Naive thymus-derived CD8-positive, alpha-beta T cell (primary cell): ENCODE measurements at regions not wholly inside any gene's neighbourhood (a gene's known extent, or its start where the extent isn't known, plus 50 kb on each side); places are given as distances from the start of the nearest gene placed in this dataset.
"Not testable (repeated sequence)": the region's sequence is repeated elsewhere in the genome, so short reads cannot be mapped to it uniquely, and the experiment has no call there.

ENCODE experiments used
- ATAC-seq, 2 donors: fragments of 150-1000 bp; cut with Tn5 transposase in 1 of 2; sonication (Bioruptor Pico), chemical (Tn5 transposase) in 1 of 2; 1 replicate in 1 of 2; 2 replicates in 1 of 2; pipeline ENCODE4 v1.10.0; 2021; ENCODE audit warnings: mild to moderate bottlenecking in 2 of 2, moderate library complexity in 2 of 2
- POLR2A ChIA-PET: fragments of 350-600 bp; sonication (Branson Sonifier 250); formaldehyde crosslinking; loops from one replicate; lab custom pipeline; 2021; ENCODE audit warnings: antibody characterized with exemption; lab: Charles Lee
- DNase-seq, 10 donors: peaks; one replicate each; pipeline versions ENCODE4 v3.0.0 to v3.0.0-alpha.2; 2020 to 2022
- H3K27ac Mint-ChIP-seq, 10 donors: one replicate each; pipeline ENCODE4 v1.8.0; 2020 to 2022; ENCODE audit warnings: mild to moderate bottlenecking in 10 of 10, mixed read lengths in 10 of 10, moderate library complexity in 4 of 10, inconsistent platforms in 1 of 10
- H3K27me3 Mint-ChIP-seq, 5 donors: one replicate each; pipeline ENCODE4 v1.8.0; 2021 to 2022; ENCODE audit warnings: mixed read lengths in 5 of 5
- H3K36me3 Mint-ChIP-seq, 3 donors: one replicate each; pipeline ENCODE4 v1.8.0; 2020 to 2022; ENCODE audit warnings: mixed read lengths in 3 of 3, mild to moderate bottlenecking in 2 of 3, inconsistent platforms in 1 of 3
- H3K4me1 Mint-ChIP-seq, 4 donors: one replicate each; pipeline ENCODE4 v1.8.0; 2021 to 2022; ENCODE audit warnings: mixed read lengths in 4 of 4
- H3K4me3 Mint-ChIP-seq, 10 donors: one replicate each; pipeline ENCODE4 v1.8.0; 2020 to 2022; ENCODE audit warnings: mild to moderate bottlenecking in 10 of 10, mixed read lengths in 10 of 10, moderate library complexity in 6 of 10, inconsistent platforms in 1 of 10
- H3K9me3 Mint-ChIP-seq, 9 donors: one replicate each; pipeline ENCODE4 v1.8.0; 2020 to 2022; ENCODE audit warnings: mixed read lengths in 9 of 9, mild to moderate bottlenecking in 3 of 9, inconsistent platforms in 1 of 9, moderate library complexity in 1 of 9

DNA sequence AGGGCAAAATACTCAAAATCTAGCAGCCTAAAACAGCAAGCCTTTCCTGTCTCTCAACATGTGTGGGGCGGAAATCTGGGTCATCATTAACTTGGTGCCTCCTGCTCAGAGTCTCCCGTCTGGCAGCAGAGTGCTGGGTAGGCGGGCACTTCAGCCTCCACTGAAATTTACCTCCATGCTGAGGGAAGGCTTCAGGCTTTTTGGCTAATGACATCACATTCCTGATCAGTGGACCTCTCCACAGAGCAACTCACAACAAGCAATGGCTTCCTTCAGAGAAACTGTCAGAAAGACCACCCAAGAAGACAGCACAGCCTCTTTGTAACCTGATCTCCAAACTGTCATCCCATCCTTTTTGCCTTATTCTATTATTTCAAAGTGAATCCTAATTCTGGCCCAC is 1109.0 kb downstream of the UQCRFS1 start:
- H3K4me3 Mint-ChIP-seq: no peak overlapping the region

DNA sequence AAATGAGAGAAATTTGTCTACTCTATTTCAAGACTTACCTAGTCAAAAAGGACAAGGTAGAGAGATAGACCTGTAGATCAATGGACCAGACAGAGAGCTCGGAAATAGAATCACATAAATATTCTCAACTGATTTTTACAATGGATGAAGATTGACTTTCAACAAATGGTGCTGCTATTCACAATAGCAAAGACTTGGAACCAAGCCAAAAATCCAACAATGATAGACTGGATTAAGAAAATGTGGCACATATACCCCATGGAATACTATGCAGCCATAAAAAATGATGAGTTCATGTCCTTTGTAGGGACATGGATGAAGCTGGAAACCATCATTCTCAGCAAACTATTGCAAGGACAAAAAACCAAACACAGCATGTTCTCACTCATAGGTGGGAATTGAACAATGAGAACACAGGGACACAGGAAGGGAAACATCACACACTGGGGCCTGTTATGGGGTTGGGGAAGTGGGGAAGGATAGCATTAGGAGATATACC is 1128.2 kb downstream of the UQCRFS1 start:
- H3K36me3 Mint-ChIP-seq, H3K4me3 Mint-ChIP-seq, POLR2A ChIA-PET, DNase-seq, H3K27ac Mint-ChIP-seq, H3K27me3 Mint-ChIP-seq, H3K4me1 Mint-ChIP-seq, ATAC-seq: not testable (repeated sequence)
- H3K9me3 Mint-ChIP-seq: peaks cover 4 to 26% (median 10%) of the 10 kb centered on the region in 9 donors

More for the DNA sequence above, 1109.0 kb downstream of the UQCRFS1 start:
- H3K27me3 Mint-ChIP-seq: no peaks in the 10 kb centered on the region
- H3K27ac Mint-ChIP-seq: no peak overlapping the region
- no peak for DNase-seq
- no peak for ATAC-seq
- peaks cover 0 to 12% (median 3%) of the 10 kb centered on the region in 9 donors for H3K9me3 Mint-ChIP-seq
- H3K36me3 Mint-ChIP-seq: no peaks in the 10 kb centered on the region
- no peaks in the 10 kb centered on the region for H3K4me1 Mint-ChIP-seq
- POLR2A ChIA-PET: no interaction called here

DNA sequence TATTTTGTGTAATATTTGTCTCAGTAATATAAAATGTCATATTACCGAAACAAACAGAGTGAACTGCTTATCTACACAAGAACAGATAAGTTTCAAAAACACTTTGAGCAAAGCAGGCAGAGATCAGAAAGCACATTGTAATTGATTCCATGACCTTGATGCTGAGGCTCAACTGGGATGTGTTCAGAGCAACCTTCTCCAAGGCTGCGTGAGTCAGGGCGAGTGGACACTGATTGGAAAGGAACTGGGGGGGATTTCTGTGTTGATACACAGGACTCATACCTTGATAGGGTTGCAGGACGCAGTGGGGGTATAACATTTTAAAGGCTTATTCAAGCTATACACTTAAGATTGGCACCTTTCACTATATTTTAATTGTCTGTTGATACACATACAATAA is 1136.3 kb downstream of the UQCRFS1 start:
- Mint-ChIP-seq H3K27ac (no peak overlapping the region), H3K4me1 (no peaks in the 10 kb centered on the region)
- POLR2A ChIA-PET: no interaction called here

DNA sequence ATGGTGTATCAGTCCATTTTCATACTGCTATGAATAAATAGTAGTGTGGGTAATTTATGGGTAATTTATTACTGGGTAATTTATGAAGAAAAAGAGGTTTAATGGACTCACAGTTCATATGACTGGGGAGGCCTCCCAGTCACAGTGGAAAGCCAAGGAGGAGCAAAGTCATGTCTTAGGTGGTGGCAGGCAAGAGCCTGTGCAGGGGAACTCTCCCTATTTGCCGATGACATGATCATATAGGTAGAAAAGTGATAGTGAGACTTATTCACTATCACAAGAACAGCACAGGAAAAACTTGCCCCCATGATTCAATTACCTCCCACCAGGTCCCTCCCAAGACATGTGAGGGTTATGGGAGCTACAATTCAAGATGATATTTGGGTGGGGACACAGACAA is 1137.7 kb downstream of the UQCRFS1 start:
- ATAC-seq (no peak), DNase-seq (no peak)
- Mint-ChIP-seq H3K9me3 (peaks cover 0 to 29% (median 4%) of the 10 kb centered on the region in 9 donors), H3K36me3 (peaks cover 0 to 14% (median 0%) of the 10 kb centered on the region in 3 donors), H3K27ac (no peak overlapping the region), H3K4me3 (no peak overlapping the region), H3K4me1 (no peaks in the 10 kb centered on the region), H3K27me3 (peaks cover 0 to 20% (median 3%) of the 10 kb centered on the region in 5 donors)
- POLR2A ChIA-PET: no interaction called here

More for the DNA sequence above, 1136.3 kb downstream of the UQCRFS1 start:
- Mint-ChIP-seq H3K4me3 (no peak overlapping the region), H3K9me3 (peaks cover 0 to 32% (median 5%) of the 10 kb centered on the region in 9 donors), H3K36me3 (peaks cover 0 to 14% (median 0%) of the 10 kb centered on the region in 3 donors), H3K27me3 (peaks cover 1 to 20% (median 3%) of the 10 kb centered on the region in 5 donors)
- no peak for DNase-seq
- ATAC-seq: no peak

DNA sequence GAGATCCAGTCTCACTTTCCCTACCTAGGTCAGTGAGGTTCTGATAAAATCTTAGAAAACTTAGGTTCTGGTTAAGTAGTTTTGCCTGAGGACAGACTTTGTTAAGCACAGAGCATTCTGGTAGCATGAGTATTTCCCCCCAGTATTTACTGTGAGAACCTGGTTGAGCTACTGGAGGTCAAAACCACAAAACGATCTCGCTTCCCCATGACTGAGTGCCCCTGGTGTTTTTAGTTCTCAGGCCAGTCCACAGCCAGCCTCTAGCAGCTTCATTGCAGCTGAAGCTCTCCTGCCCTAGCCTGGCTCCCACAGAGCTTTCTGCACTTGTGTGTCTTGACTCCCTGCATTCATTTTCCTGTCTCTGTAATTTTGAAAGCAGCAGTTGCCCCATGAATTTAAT is 1138.2 kb downstream of the UQCRFS1 start:
- Mint-ChIP-seq H3K36me3 (peaks cover 0 to 14% (median 0%) of the 10 kb centered on the region in 3 donors), H3K27me3 (peaks cover 0 to 20% (median 3%) of the 10 kb centered on the region in 5 donors), H3K4me3 (no peak overlapping the region), H3K4me1 (no peaks in the 10 kb centered on the region), H3K9me3 (peaks cover 0 to 28% (median 3%) of the 10 kb centered on the region in 9 donors), H3K27ac (no peak overlapping the region)
- ATAC-seq (no peak), DNase-seq (no peak)
- POLR2A ChIA-PET: no interaction called here

DNA sequence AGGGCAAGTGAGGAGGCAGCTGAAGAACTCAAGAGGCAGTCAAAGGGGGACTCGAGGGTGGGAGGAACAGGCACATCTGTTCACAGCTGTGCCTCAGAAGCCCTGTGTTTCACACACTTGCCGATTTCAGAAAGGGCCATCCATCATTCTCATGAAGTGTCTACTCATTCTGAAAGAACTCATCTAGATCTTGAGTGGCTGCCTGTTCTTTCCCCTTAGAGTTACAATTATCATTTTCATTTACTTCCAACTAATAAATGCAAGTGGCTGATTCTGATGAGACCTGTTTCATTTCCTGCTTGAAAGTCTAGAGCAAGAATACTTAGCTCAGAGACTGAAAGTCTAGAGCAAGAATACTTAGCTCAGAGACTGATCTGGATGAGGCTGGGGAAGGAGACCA is 1145.1 kb downstream of the UQCRFS1 start:
- Mint-ChIP-seq H3K9me3 (peaks cover 0 to 3% (median 1%) of the 10 kb centered on the region in 9 donors), H3K4me3 (no peak overlapping the region)
- DNase-seq: no peak

DNA sequence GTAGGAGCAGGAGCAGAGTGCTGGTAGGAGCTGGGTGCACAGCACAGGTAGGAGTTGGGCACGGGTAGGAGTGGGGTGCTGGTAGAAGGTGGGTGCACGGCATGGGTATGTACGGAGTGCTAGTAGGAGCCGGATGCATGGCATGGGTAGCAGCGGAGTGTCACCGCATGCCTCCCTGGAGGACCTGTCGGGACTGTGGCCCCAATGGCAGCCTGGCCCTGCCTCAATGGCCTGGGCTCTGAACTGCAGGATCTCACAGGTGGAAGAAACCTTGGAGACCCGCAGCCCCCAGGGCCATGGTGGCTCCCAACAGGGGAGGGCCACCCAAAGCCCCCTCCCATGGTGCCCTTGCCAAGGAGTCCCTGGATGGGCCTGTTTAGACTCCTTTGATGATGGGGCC is 1146.0 kb downstream of the UQCRFS1 start:
- no peak for DNase-seq
- H3K9me3 Mint-ChIP-seq: peaks cover 0 to 4% (median 1%) of the 10 kb centered on the region in 9 donors
- POLR2A ChIA-PET: no interaction called here
- H3K36me3 Mint-ChIP-seq: no peaks in the 10 kb centered on the region
- H3K4me3 Mint-ChIP-seq: no peak overlapping the region
- peaks cover 0 to 8% (median 0%) of the 10 kb centered on the region in 5 donors for H3K27me3 Mint-ChIP-seq
- no peak overlapping the region for H3K27ac Mint-ChIP-seq
- no peaks in the 10 kb centered on the region for H3K4me1 Mint-ChIP-seq
- no peak for ATAC-seq

More for the DNA sequence above, 1145.1 kb downstream of the UQCRFS1 start:
- ATAC-seq: no peak
- Mint-ChIP-seq H3K36me3 (no peaks in the 10 kb centered on the region), H3K27ac (no peak overlapping the region), H3K4me1 (no peaks in the 10 kb centered on the region), H3K27me3 (peaks cover 0 to 8% (median 0%) of the 10 kb centered on the region in 5 donors)
- POLR2A ChIA-PET: no interaction called here

DNA sequence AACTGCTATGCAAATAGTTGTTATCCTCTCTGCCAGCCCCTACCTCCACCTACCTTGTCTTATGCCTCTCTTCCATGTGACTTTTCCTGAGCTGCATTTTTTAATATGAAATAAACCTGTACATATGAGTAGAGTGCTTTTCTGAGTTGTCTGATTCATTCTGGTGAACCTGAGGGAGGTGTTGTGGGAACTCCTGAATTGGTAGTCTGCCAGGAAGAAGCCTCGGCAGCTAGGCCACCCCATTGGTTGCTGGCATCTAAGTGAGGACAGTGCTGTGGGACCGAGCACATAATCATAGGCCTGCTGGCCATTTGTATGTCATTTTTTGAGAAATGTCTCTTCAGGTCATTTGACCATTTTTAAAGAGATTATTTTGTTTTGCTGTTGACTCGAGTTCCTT is 1146.8 kb downstream of the UQCRFS1 start:
- no peaks in the 10 kb centered on the region for H3K4me1 Mint-ChIP-seq
- POLR2A ChIA-PET: no interaction called here
- H3K27ac Mint-ChIP-seq: no peak overlapping the region
- H3K9me3 Mint-ChIP-seq: peaks cover 0 to 4% (median 1%) of the 10 kb centered on the region in 9 donors
- H3K27me3 Mint-ChIP-seq: peaks cover 0 to 8% (median 0%) of the 10 kb centered on the region in 5 donors
- no peak for ATAC-seq
- no peak for DNase-seq
- no peaks in the 10 kb centered on the region for H3K36me3 Mint-ChIP-seq
- no peak overlapping the region for H3K4me3 Mint-ChIP-seq

DNA sequence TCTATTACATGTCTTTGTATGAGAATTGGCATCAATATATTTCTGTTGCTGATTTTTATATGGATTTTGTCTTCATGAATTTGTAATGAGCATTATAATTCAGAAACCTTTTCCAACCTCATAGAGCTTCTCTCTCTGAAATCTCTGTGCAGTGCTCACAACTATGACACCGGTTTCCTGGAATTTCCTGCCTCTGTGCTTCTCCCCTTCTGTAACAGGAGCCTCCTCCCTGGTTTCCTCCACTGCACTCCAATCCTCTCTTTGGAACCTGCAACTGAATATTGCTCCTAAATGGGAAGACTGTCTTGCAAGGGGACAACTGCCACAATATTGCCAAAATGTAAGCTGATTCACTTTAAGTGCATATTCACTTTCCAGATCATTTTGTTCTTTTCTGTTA is 1147.9 kb downstream of the UQCRFS1 start:
- Mint-ChIP-seq H3K27me3 (peaks cover 0 to 8% (median 0%) of the 10 kb centered on the region in 5 donors), H3K36me3 (no peaks in the 10 kb centered on the region), H3K4me1 (no peaks in the 10 kb centered on the region), H3K27ac (no peak overlapping the region), H3K9me3 (peaks cover 0 to 4% (median 1%) of the 10 kb centered on the region in 9 donors), H3K4me3 (no peak overlapping the region)
- POLR2A ChIA-PET: no interaction called here
- DNase-seq (no peak), ATAC-seq (no peak)

DNA sequence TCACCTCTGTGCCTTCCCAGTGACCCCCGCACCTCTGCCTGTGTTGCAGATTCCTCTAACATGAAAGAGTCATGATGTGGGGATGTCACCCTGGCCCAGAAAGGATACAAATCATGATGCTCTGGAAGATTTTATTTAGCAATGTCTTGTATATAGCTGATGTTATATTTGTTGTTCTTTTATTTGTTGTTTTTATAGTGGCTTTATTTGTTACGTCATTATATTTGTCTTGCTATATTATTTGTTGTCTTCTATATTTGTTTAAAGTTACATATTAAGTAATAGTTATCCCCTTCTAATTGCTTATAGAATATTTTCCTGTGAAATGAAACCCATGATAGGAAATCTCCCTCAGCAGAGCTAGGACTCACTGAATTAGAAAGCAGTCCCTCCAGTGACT is 1149.2 kb downstream of the UQCRFS1 start:
- H3K27ac Mint-ChIP-seq: no peak overlapping the region
- H3K4me3 Mint-ChIP-seq: no peak overlapping the region
- no peaks in the 10 kb centered on the region for H3K36me3 Mint-ChIP-seq
- H3K4me1 Mint-ChIP-seq: no peaks in the 10 kb centered on the region
- DNase-seq (no peak), ATAC-seq (no peak)
- H3K27me3 Mint-ChIP-seq: peaks cover 0 to 8% (median 0%) of the 10 kb centered on the region in 5 donors
- POLR2A ChIA-PET: no interaction called here
- peaks cover 0 to 3% (median 1%) of the 10 kb centered on the region in 9 donors for H3K9me3 Mint-ChIP-seq

DNA sequence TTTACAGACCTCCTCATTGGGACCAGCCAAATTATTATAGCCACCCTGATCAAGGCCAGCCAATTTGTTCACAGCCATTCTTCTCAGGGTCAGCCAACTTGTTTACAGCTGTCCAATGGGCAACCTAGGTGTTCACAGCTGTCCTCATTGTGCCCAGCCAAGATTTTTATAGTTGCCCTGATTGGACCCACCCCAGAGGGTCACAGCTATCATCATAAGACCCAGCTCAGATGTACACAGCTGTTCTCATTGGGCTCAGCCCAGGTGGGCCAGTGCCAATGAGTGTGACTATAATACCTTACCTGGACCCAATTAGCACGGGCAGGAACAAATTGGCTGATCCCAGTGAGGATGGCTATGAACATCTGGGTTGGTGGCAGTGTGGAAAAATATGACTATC is 1151.8 kb downstream of the UQCRFS1 start:
- ATAC-seq (no peak), DNase-seq (no peak)
- no peak overlapping the region for H3K4me3 Mint-ChIP-seq
- H3K9me3 Mint-ChIP-seq: peaks cover 0 to 16% (median 10%) of the 10 kb centered on the region in 9 donors
- H3K27ac Mint-ChIP-seq: no peak overlapping the region
- peaks cover 0 to 6% (median 0%) of the 10 kb centered on the region in 3 donors for H3K36me3 Mint-ChIP-seq
- POLR2A ChIA-PET: no interaction called here
- no peaks in the 10 kb centered on the region for H3K27me3 Mint-ChIP-seq
- no peaks in the 10 kb centered on the region for H3K4me1 Mint-ChIP-seq

DNA sequence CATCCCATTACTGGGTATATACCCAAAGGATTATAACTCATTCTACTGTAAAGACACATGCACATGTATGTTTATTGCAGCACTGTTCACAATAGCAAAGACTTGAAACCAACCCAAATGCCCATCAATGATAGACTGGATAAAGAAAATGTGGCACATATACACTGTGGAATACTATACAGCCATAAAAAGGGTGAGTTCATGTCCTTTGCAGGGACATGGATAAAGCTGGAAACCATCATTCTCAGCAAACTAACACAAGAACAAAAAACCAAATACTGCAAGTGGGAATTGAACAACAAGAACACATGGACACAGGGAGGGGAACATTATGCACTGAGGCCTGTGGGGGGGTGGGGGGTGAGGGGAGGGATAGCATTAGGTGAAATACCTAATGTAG is 1155.9 kb downstream of the UQCRFS1 start:
- H3K27me3 Mint-ChIP-seq, DNase-seq, H3K27ac Mint-ChIP-seq, POLR2A ChIA-PET, H3K4me3 Mint-ChIP-seq, ATAC-seq, H3K4me1 Mint-ChIP-seq: not testable (repeated sequence)
- Mint-ChIP-seq H3K9me3 (peaks cover 0 to 34% (median 17%) of the 10 kb centered on the region in 9 donors), H3K36me3 (peaks cover 0 to 10% (median 0%) of the 10 kb centered on the region in 3 donors)

DNA sequence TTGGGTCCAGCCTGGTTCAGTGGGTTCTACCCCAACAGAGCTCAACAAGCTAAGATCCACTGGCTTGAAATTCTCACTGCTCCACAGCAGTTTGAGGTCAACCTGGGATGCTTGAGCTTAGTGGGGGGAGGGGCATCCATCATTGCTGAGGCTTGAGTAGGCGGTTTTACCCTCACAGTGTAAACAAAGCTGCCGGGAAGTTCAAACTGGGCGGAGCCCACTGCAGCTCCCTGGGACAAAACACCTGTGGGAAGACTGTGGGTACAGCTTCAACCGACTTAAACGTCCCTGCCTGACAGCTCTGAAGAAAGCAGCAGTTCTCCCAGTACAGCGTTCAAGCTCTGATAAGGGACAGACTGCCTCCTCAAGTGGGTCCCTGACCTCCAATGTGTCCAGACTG is 1161.9 kb downstream of the UQCRFS1 start:
- H3K27me3 Mint-ChIP-seq: no peaks in the 10 kb centered on the region
- ATAC-seq (no peak), DNase-seq (no peak)
- peaks cover 0 to 13% (median 0%) of the 10 kb centered on the region in 3 donors for H3K36me3 Mint-ChIP-seq
- H3K4me3 Mint-ChIP-seq: no peak overlapping the region
- peaks cover 0 to 30% (median 11%) of the 10 kb centered on the region in 9 donors for H3K9me3 Mint-ChIP-seq
- no peaks in the 10 kb centered on the region for H3K4me1 Mint-ChIP-seq
- POLR2A ChIA-PET: no interaction called here
- H3K27ac Mint-ChIP-seq: no peak overlapping the region

DNA sequence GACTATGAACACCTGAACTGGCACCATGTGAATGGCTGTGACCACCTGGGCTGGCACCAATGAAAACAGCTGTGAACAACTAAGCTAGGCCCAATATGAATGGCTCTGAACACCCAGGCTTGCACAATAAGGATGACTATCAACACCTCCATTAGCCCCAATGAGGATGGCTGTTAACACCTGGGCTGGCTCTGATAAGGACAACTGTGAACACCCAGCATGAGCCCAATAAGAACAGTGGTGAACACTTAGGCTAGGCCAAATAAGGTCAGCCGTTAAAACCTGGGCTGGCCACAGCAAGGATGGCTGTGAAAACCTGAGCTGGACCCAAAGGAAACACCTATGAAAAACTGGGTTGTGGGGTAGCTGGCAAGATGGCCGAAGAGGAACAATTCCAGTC is 1163.1 kb downstream of the UQCRFS1 start:
- peak overlapping the region in 1 of 10 donors; percentile 20 for H3K4me3 Mint-ChIP-seq
- peaks cover 0 to 30% (median 8%) of the 10 kb centered on the region in 9 donors for H3K9me3 Mint-ChIP-seq
- H3K27ac Mint-ChIP-seq: no peak overlapping the region
- DNase-seq (no peak), ATAC-seq (no peak)
- H3K4me1 Mint-ChIP-seq: no peaks in the 10 kb centered on the region
- no peaks in the 10 kb centered on the region for H3K27me3 Mint-ChIP-seq
- POLR2A ChIA-PET: no interaction called here
- peaks cover 0 to 13% (median 0%) of the 10 kb centered on the region in 3 donors for H3K36me3 Mint-ChIP-seq
